ENCODE measurements at regions not wholly inside any gene's neighbourhood (a gene's known extent, or its start where the extent isn't known, plus 50 kb on each side); places are given as distances from the start of the nearest gene placed in this dataset.
A peak's percentile ranks its signal among the peaks of the same experiment; 100 is the strongest.

DNA sequence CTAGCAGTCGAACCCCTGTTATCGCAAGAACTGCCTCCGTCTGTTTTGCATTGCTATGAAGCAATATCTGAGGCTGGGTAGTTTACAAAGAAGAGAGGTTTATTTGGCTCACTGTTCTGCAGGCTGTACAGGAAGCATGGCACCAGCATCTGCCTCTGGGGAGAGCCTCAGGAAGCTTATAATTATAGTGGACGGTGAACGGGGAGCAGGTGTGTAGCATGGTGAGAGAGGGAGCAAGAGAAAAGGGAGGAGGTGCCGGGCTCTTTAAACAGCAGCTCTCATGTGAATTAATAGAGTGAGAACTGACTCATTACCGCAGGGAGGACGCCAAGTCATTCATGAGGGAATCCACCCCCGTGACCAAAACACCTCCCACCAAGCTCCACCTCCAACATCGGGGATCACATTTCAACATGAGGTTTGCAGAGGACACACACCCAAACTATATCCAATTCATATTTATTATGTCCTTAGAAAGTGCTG lies 172.6 kb upstream of the KCNG1 start:
- H4K20me1 ChIP-seq (ENCODE audit: insufficient read depth, low read depth, low read length), result no peaks in the 10 kb centered on the region
- H3K27me3 ChIP-seq (ENCODE audit: low read length), result no peaks in the 10 kb centered on the region
- no peak overlapping the region for H3K27ac ChIP-seq (ENCODE audit: low read length)
- no peak overlapping the region for H2AFZ ChIP-seq (ENCODE audit: low read length)
- no peaks in the 10 kb centered on the region for H3K9me2 ChIP-seq (replicated peaks; ENCODE audit: insufficient read depth, low read length)
- H3K4me2 ChIP-seq (ENCODE audit: low read depth, low read length, poor library complexity, severe bottlenecking), result no peak overlapping the region
- no peaks in the 10 kb centered on the region; the same call in 1 of the 2 replicates for H3K36me3 ChIP-seq (ENCODE audit: insufficient read depth, low read length)
- H3K9me3 ChIP-seq (ENCODE audit: low read length), result no peaks in the 10 kb centered on the region
- H3K4me1 ChIP-seq (ENCODE audit: low read length), result no peaks in the 10 kb centered on the region
- DNase-seq, result no peak
- H3K79me2 ChIP-seq (ENCODE audit: low read length), result no peaks in the 10 kb centered on the region
- H3K4me3 ChIP-seq (ENCODE audit: low read length), result no peak overlapping the region
- no peak overlapping the region for H3K9ac ChIP-seq (ENCODE audit: low read length)

DNA sequence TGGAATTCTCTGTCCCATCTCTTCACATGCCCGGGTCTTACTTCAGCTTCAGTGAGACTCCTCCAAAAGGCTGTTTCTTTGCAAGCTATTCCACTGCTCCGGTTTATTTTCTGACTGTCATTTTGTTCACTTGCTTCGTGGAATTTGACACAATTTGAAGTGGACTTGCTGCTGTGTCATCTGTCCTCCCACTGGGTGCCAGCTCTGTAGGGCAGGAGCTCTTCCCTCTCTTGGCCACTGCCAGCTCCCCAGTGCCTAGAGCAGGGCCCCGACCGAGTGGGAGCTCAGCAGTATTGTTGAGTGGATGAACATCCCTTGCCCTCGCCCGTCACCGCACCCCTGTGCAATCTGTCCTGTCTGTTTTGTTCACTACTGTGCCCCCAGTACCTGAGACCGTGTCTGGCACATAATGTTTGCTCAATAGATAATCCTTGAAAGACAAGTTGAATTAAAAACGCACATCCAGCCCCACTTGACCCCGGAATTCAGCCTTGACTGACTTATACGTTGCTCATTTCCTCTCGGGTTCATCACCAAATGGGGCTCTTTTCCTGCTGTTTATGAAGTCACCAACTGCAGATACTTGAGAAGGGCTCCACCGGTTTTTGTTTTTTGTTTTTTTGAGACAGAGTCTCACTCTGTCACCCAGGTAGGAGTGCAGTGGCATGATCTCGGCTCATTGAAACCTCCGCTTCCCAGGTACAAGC lies 170.3 kb upstream of the KCNG1 start:
- H3K27ac ChIP-seq (ENCODE audit: low read length), result no peak overlapping the region

DNA sequence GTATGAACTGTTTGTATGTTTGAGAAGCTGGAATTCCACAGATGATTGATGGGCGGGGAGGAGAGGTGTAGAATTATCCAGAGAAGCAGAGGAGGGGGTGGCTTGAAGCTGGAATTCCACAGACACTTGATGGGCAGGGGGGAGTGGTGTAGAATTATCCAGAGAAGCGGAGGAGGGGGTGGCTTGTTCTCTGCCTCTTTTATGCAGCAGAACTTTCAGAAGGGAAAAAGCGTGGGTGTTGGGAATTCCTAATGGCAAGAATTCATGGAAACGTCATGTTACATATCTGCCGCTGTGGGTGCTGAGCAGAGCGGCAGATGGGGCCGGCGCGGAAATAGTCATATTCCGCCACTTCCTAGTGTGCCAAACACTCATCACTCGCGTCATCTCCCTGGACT lies 167.9 kb upstream of the KCNG1 start:
- Histone ChIP-seq H4K20me1 (ENCODE audit: insufficient read depth, low read depth, low read length) (no peaks in the 10 kb centered on the region), H3K4me1 (ENCODE audit: low read length) (peaks cover 7% of the 10 kb centered on the region), H3K9ac (ENCODE audit: low read length) (no peak overlapping the region), H3K27me3 (ENCODE audit: low read length) (no peaks in the 10 kb centered on the region), H3K36me3 (ENCODE audit: insufficient read depth, low read length) (no peaks in the 10 kb centered on the region), H2AFZ (ENCODE audit: low read length) (no peak overlapping the region), H3K4me2 (ENCODE audit: low read depth, low read length, poor library complexity, severe bottlenecking) (no peak overlapping the region), H3K9me3 (ENCODE audit: low read length) (no peaks in the 10 kb centered on the region), H3K4me3 (ENCODE audit: low read length) (no peak overlapping the region), H3K9me2 (replicated peaks; ENCODE audit: insufficient read depth, low read length) (no peaks in the 10 kb centered on the region), H3K79me2 (ENCODE audit: low read length) (no peaks in the 10 kb centered on the region), H3K27ac (ENCODE audit: low read length) (no peak overlapping the region)
- no peak for DNase-seq

More for the DNA sequence above, 170.3 kb upstream of the KCNG1 start:
- Histone ChIP-seq H3K4me2 (ENCODE audit: low read depth, low read length, poor library complexity, severe bottlenecking) (no peak overlapping the region), H3K4me1 (ENCODE audit: low read length) (peaks cover 7% of the 10 kb centered on the region), H4K20me1 (ENCODE audit: insufficient read depth, low read depth, low read length) (no peaks in the 10 kb centered on the region), H3K27me3 (ENCODE audit: low read length) (no peaks in the 10 kb centered on the region), H3K9me2 (replicated peaks; ENCODE audit: insufficient read depth, low read length) (no peaks in the 10 kb centered on the region), H2AFZ (ENCODE audit: low read length) (no peak overlapping the region), H3K9ac (ENCODE audit: low read length) (no peak overlapping the region), H3K9me3 (ENCODE audit: low read length) (no peaks in the 10 kb centered on the region), H3K36me3 (ENCODE audit: insufficient read depth, low read length) (no peaks in the 10 kb centered on the region), H3K4me3 (ENCODE audit: low read length) (no peak overlapping the region), H3K79me2 (ENCODE audit: low read length) (no peaks in the 10 kb centered on the region)
- no peak for DNase-seq

DNA sequence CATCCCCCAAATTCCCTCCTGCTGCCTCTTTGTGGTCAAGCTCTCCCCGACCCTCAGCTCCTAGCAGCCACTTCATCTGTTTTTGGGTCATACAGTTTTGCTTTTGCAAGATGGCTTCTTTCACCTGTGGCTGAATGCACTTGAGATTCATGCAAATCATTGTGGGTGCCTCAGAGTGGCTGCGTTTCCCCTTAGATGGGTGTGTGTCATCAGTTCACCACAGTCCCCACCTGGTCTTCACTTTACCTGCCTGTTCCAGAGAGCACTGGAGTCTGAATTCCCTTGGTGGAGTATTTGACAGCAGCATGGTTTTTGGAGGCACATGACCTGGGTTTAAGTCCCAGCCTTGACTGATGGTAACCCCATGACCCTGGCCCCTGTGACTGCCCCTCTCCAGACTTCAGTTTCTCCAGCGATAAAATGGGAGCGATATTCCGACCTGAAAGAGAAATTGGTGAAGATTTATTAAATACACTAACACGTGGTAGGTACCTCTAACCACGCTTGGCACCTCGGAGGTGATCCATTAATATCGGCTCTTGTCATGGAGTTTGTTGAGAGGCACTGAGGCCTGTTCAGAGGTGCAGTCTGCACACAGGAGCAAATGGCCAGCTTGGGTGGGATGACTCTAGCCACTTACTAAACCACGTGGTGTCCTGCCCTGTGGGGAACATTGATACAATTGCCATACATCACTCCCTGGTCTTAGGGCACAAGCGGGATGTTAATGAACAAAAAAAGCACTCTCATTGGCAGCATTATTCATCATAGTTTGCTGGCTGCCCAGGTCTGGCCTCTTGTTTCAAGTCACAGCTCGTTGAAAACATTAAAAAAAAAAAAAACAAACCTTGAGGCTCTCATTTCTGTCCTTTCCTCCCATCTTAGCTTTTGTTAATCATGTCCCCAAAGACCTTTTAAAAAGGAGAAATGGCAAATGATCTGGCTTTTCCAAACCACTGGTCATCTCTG lies 167.2 kb upstream of the KCNG1 start:
- H3K4me2 ChIP-seq (ENCODE audit: low read depth, low read length, poor library complexity, severe bottlenecking), result no peak overlapping the region

DNA sequence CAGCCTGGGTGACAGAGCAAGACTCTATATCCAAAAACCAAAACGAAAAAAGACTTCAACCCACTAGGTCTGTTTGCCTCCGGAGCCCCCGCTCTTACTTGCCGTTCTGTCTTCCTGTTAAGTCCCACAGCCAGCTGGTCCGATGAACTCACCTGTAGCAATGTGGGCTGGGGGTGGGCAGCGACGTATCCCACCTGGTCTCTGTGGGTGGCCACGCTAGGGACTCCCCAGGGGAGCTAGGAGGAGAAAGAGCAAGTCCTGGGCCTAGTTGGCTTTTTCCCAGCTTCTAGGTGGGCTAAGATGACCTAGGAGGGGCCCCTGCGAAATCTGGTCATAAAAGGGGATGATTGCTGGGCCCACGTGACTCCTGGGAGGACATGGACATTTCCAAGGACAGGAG lies 166.0 kb upstream of the KCNG1 start:
- DNase-seq, result no peak
- no peak overlapping the region for H3K9ac ChIP-seq (ENCODE audit: low read length)
- no peak overlapping the region for H3K4me2 ChIP-seq (ENCODE audit: low read depth, low read length, poor library complexity, severe bottlenecking)
- H3K4me3 ChIP-seq (ENCODE audit: low read length), result no peak overlapping the region
- H4K20me1 ChIP-seq (ENCODE audit: insufficient read depth, low read depth, low read length), result no peaks in the 10 kb centered on the region
- no peaks in the 10 kb centered on the region for H3K27me3 ChIP-seq (ENCODE audit: low read length)
- peaks cover 7% of the 10 kb centered on the region for H3K4me1 ChIP-seq (ENCODE audit: low read length)
- H3K27ac ChIP-seq (ENCODE audit: low read length), result no peak overlapping the region
- no peaks in the 10 kb centered on the region for H3K79me2 ChIP-seq (ENCODE audit: low read length)
- no peaks in the 10 kb centered on the region for H3K9me2 ChIP-seq (replicated peaks; ENCODE audit: insufficient read depth, low read length)
- no peaks in the 10 kb centered on the region for H3K9me3 ChIP-seq (ENCODE audit: low read length)
- H3K36me3 ChIP-seq (ENCODE audit: insufficient read depth, low read length), result no peaks in the 10 kb centered on the region
- H2AFZ ChIP-seq (ENCODE audit: low read length), result 0 out of 2 replicates have a peak overlapping the region, but pooled peaks have one; percentile 42

More for the DNA sequence above, 167.2 kb upstream of the KCNG1 start:
- Histone ChIP-seq H2AFZ (ENCODE audit: low read length) (0 out of 2 replicates have a peak overlapping the region, but pooled peaks have one; percentile 42), H3K27me3 (ENCODE audit: low read length) (no peaks in the 10 kb centered on the region), H4K20me1 (ENCODE audit: insufficient read depth, low read depth, low read length) (no peaks in the 10 kb centered on the region), H3K36me3 (ENCODE audit: insufficient read depth, low read length) (no peaks in the 10 kb centered on the region), H3K4me3 (ENCODE audit: low read length) (no peak overlapping the region), H3K79me2 (ENCODE audit: low read length) (no peaks in the 10 kb centered on the region), H3K27ac (ENCODE audit: low read length) (no peak overlapping the region), H3K4me1 (ENCODE audit: low read length) (peaks cover 7% of the 10 kb centered on the region), H3K9me3 (ENCODE audit: low read length) (no peaks in the 10 kb centered on the region), H3K9me2 (replicated peaks; ENCODE audit: insufficient read depth, low read length) (no peaks in the 10 kb centered on the region), H3K9ac (ENCODE audit: low read length) (no peak overlapping the region)
- DNase-seq, result peak; percentile 47

DNA sequence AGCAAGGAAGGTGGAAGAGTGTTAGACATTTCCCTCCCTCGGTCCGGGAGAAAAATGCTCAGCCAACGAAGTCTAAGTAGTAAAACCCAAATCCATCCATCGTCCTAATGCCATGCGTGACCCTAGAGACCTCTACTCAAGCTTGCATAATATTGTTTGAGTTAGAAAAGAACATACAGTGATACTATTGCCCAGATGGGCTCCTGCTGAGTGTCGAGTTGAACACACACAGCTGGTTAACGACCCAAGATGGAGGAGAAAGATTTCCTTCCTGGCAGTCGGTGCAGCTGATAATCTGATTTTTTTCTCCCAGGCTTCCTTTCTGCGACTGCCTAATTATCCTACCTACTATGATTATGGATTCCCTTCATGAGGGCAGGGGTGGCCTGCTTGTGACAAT lies 164.4 kb upstream of the KCNG1 start:
- H3K4me3 ChIP-seq (ENCODE audit: low read length), result no peak overlapping the region
- no peaks in the 10 kb centered on the region for H3K9me2 ChIP-seq (replicated peaks; ENCODE audit: insufficient read depth, low read length)
- H3K4me2 ChIP-seq (ENCODE audit: low read depth, low read length, poor library complexity, severe bottlenecking), result no peak overlapping the region
- H4K20me1 ChIP-seq (ENCODE audit: insufficient read depth, low read depth, low read length), result no peaks in the 10 kb centered on the region
- no peak overlapping the region for H2AFZ ChIP-seq (ENCODE audit: low read length)
- no peaks in the 10 kb centered on the region for H3K27me3 ChIP-seq (ENCODE audit: low read length)
- no peaks in the 10 kb centered on the region for H3K9me3 ChIP-seq (ENCODE audit: low read length)
- no peak overlapping the region for H3K9ac ChIP-seq (ENCODE audit: low read length)
- no peaks in the 10 kb centered on the region for H3K36me3 ChIP-seq (ENCODE audit: insufficient read depth, low read length)
- no peak overlapping the region for H3K27ac ChIP-seq (ENCODE audit: low read length)
- no peak for DNase-seq
- no peaks in the 10 kb centered on the region for H3K79me2 ChIP-seq (ENCODE audit: low read length)
- peaks cover 7% of the 10 kb centered on the region for H3K4me1 ChIP-seq (ENCODE audit: low read length)

DNA sequence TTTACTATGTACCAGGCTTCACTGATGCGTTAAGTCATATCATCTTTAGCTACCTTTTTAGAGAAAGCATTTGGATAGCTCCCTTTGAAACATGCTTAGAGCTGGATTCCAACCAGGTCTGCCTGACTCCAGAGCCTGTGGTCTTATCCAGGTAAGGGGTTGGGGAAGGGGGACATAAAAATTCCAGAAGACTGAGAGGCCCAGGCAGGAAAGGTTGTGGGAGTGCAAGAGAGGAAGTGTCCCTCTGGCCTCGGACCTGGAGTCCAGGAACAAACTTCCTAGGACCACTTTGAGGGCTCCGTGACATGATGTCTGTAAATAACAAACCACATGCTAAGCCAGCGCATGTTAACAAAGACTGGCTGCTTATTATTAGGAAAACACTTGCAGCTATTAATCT lies 163.0 kb upstream of the KCNG1 start:
- no peak overlapping the region for H3K4me3 ChIP-seq (ENCODE audit: low read length)
- DNase-seq, result no peak
- H2AFZ ChIP-seq (ENCODE audit: low read length), result no peak overlapping the region
- no peak overlapping the region for H3K9ac ChIP-seq (ENCODE audit: low read length)
- no peaks in the 10 kb centered on the region for H4K20me1 ChIP-seq (ENCODE audit: insufficient read depth, low read depth, low read length)
- H3K4me1 ChIP-seq (ENCODE audit: low read length), result peaks cover 7% of the 10 kb centered on the region
- no peaks in the 10 kb centered on the region for H3K27me3 ChIP-seq (ENCODE audit: low read length)
- no peaks in the 10 kb centered on the region for H3K79me2 ChIP-seq (ENCODE audit: low read length)
- no peaks in the 10 kb centered on the region for H3K36me3 ChIP-seq (ENCODE audit: insufficient read depth, low read length)
- H3K4me2 ChIP-seq (ENCODE audit: low read depth, low read length, poor library complexity, severe bottlenecking), result no peak overlapping the region
- no peaks in the 10 kb centered on the region for H3K9me2 ChIP-seq (replicated peaks; ENCODE audit: insufficient read depth, low read length)
- no peaks in the 10 kb centered on the region for H3K9me3 ChIP-seq (ENCODE audit: low read length)
- H3K27ac ChIP-seq (ENCODE audit: low read length), result no peak overlapping the region

DNA sequence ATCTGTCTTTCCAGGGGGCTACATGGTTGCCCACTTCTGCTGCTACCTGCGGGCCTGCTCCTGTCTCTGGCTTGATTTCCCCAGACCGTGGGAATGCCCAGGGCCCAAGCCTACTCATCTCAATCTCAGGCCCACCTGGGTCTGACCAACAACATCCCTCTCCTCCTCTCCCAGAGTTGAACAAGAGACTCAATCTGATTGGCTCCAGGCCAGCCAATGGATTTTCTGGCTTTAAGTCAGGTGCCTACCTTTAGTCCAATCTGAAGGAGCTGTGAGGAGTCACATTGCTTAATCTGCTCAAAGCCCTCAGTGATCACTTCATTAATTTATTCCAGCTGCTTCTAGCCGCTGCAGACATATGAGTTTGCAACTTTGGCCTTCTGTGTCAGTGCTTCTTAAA lies 162.4 kb upstream of the KCNG1 start:
- peaks cover 7% of the 10 kb centered on the region for H3K4me1 ChIP-seq (ENCODE audit: low read length)
- H3K4me3 ChIP-seq (ENCODE audit: low read length), result no peak overlapping the region
- DNase-seq, result peak; percentile 56
- no peaks in the 10 kb centered on the region for H3K9me2 ChIP-seq (replicated peaks; ENCODE audit: insufficient read depth, low read length)
- H3K9me3 ChIP-seq (ENCODE audit: low read length), result no peaks in the 10 kb centered on the region
- no peak overlapping the region for H3K27ac ChIP-seq (ENCODE audit: low read length)
- H3K9ac ChIP-seq (ENCODE audit: low read length), result no peak overlapping the region
- H3K4me2 ChIP-seq (ENCODE audit: low read depth, low read length, poor library complexity, severe bottlenecking), result no peak overlapping the region
- no peaks in the 10 kb centered on the region for H3K36me3 ChIP-seq (ENCODE audit: insufficient read depth, low read length)
- H3K27me3 ChIP-seq (ENCODE audit: low read length), result no peaks in the 10 kb centered on the region
- H2AFZ ChIP-seq (ENCODE audit: low read length), result no peak overlapping the region
- H3K79me2 ChIP-seq (ENCODE audit: low read length), result no peaks in the 10 kb centered on the region
- H4K20me1 ChIP-seq (ENCODE audit: insufficient read depth, low read depth, low read length), result no peaks in the 10 kb centered on the region

All from Karpas-422 (cell line).